Activated CD4-positive, alpha-beta T cell treated with anti-CD3 and anti-CD28 coated beads, Interleukin-2, amount 10 ng/mL, durations not matched to agents 24 days and 14 days (primary cell): ENCODE measurements at regions not wholly inside any gene's neighbourhood (a gene's known extent, or its start where the extent isn't known, plus 50 kb on each side); places are given as distances from the start of the nearest gene placed in this dataset.
"Not testable (repeated sequence)": the region's sequence is repeated elsewhere in the genome, so short reads cannot be mapped to it uniquely, and the experiment has no call there.

Experiments
- DNase-seq: peaks from one replicate; pipeline ENCODE4 v3.0.0; 2022
- H3K27ac Mint-ChIP-seq: one replicate; pipeline ENCODE4 v1.8.0; 2022; ENCODE audit warnings: mild to moderate bottlenecking, mixed read lengths
- H3K27me3 Mint-ChIP-seq: one replicate; pipeline ENCODE4 v1.8.0; 2022; ENCODE audit warnings: mixed read lengths
- H3K36me3 Mint-ChIP-seq: one replicate; pipeline ENCODE4 v1.8.0; 2022; ENCODE audit warnings: low read depth, mild to moderate bottlenecking, mixed read lengths
- H3K4me1 Mint-ChIP-seq: one replicate; pipeline ENCODE4 v1.8.0; 2021; ENCODE audit warnings: mixed read lengths
- H3K4me3 Mint-ChIP-seq: one replicate; pipeline ENCODE4 v1.8.0; 2022; ENCODE audit warnings: mild to moderate bottlenecking, moderate library complexity, mixed read lengths
- H3K9me3 Mint-ChIP-seq: one replicate; pipeline ENCODE4 v1.8.0; 2021; ENCODE audit warnings: mixed read lengths
- intact Hi-C: fragments of 100-400 bp; cut with micrococcal nuclease; formaldehyde crosslinking; loops from one replicate; pipeline ENCODE4 v1.15.1; 2023

DNA sequence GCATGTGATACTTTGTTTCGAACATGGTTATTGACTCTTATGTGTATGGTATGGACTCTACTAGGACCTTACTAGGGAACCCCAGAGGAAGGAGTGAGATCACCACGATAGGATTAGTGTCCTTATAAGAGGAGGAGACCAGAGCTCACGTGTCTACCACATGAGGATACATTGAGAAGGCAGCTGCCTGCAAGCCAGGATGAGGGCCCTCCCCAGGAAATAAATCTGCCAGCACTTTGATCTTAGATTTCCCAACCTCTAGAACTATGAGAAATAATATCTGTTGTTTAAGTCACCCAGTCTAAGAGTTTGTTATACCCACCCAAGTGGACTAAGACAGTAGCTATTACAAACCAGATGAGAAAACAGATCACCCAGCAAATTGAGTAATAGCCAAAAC, 559.3 kb upstream of the USP24 start:
- no peak overlapping the region for H3K27ac Mint-ChIP-seq
- intact Hi-C loops = no loop called here
- no peaks in the 10 kb centered on the region for H3K4me1 Mint-ChIP-seq
- no peaks in the 10 kb centered on the region for H3K9me3 Mint-ChIP-seq
- H3K36me3 Mint-ChIP-seq = no peaks in the 10 kb centered on the region
- no peak overlapping the region for H3K4me3 Mint-ChIP-seq
- H3K27me3 Mint-ChIP-seq = no peaks in the 10 kb centered on the region
- peak; percentile 4 for DNase-seq

DNA sequence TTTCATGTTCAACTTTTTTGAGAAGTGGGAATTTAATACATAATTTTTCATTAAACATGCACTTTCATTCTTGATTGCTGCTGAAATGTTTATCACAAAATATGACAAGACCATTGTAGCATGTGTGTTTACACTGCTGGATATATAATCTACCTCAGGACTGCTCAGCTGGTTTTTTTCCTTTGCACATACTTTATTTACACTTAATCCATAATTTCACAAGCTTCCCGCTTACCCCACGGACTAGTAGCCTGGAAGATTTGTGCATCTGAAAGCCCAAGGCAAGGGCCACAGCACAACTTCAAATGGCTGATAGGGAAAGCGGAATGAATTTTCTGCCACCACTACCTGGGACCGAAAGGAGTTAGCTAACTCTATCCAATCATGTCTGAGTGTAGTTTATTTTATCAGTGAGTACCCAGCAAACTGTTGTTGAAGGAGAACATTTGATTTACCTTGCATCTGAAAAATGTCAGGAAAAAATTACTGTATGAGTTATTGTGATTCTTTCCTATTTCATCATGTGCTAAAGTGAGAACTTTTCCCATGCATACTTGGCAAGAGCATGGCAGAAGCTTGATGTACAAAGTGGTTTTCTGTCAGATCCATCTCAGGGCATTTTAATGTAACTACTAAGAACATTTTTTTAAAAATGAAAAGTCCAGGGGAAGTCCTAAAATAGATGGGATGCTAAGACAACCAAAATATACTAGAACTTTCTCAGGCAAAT, 558.2 kb upstream of the USP24 start:
- intact Hi-C loops = no loop called here

DNA sequence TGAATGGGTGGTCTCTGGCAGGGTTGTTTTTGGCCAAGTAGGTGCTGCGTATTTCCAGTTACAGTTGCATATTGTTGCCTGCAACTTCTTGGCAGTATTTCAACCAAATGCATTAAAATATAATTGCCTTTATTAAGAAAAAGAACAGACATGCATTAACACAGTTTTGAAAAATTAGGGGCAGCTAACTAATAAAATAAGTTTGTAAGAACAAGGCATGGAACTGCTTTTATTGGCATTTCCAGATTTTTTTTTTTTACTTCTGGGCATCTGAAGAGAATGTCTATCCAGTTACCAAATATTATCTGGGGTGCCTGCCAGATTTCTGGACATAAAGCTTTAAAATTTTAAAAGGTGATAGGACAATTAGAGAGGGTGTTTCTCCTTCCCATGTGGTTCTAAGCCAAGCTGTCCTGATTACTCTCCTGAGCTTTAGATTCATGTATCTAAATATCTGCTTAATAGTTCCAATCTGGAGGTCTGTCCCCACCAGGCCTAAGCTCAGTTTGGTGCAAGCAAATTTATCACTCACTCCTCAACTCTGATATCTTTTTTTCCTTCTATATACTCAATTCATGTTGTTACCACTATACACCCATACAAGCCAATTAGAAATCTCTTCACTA, 553.3 kb upstream of the USP24 start:
- no peak for DNase-seq
- H3K27ac Mint-ChIP-seq = no peak overlapping the region
- no peaks in the 10 kb centered on the region for H3K9me3 Mint-ChIP-seq
- H3K4me3 Mint-ChIP-seq = no peak overlapping the region
- no peaks in the 10 kb centered on the region for H3K27me3 Mint-ChIP-seq
- H3K36me3 Mint-ChIP-seq = no peaks in the 10 kb centered on the region
- no peaks in the 10 kb centered on the region for H3K4me1 Mint-ChIP-seq
- intact Hi-C loops = no loop called here

More for the DNA sequence above, 558.2 kb upstream of the USP24 start:
- Mint-ChIP-seq H3K27ac (no peak overlapping the region), H3K4me1 (no peaks in the 10 kb centered on the region), H3K4me3 (no peak overlapping the region), H3K9me3 (no peaks in the 10 kb centered on the region), H3K27me3 (no peaks in the 10 kb centered on the region), H3K36me3 (no peaks in the 10 kb centered on the region)
- DNase-seq = peak; percentile 8

DNA sequence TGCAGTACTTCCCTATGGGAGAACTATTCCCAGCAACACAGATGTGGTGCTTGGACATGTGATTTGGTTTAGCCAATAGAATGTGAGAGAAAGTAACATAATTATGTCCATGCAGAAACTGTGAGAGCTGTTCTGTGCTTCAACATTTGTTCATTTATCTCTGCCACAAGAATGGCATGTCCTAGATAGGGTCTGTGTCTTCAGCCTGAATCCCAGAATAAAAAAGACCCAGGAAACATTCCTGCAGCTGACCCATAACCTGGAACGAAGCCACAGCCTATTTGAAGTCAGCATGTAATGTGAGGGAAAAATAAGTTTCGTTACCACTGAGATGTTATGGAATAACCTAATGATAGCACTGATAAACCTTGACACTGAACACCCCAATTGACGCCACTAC, 552.0 kb upstream of the USP24 start:
- Mint-ChIP-seq H3K4me3 (no peak overlapping the region), H3K4me1 (no peaks in the 10 kb centered on the region), H3K27me3 (no peaks in the 10 kb centered on the region), H3K9me3 (no peaks in the 10 kb centered on the region), H3K27ac (no peak overlapping the region), H3K36me3 (no peaks in the 10 kb centered on the region)
- DNase-seq = peak; percentile 7
- intact Hi-C loops = no loop called here

DNA sequence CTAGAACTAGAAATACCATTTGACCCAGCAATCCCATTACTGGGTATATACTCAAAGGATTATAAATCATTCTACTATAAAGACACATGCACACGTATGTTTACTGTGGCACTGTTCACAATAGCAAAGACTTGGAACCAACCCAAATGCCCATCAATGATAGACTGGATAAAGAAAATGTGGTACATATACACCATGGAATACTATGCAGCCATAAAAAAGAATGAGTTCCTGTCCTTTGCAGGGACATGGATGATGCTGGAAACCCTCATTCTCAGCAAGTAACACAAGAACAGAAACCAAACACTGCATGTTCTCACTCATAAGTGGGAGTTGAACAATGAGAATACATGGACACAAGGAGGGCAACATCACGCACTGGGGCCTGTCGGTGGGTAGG, 550.3 kb upstream of the USP24 start:
- H3K4me3 Mint-ChIP-seq, H3K36me3 Mint-ChIP-seq, H3K27me3 Mint-ChIP-seq, H3K9me3 Mint-ChIP-seq, H3K27ac Mint-ChIP-seq, H3K4me1 Mint-ChIP-seq, intact Hi-C loops: not testable (repeated sequence)
- DNase-seq = peak; percentile 27

DNA sequence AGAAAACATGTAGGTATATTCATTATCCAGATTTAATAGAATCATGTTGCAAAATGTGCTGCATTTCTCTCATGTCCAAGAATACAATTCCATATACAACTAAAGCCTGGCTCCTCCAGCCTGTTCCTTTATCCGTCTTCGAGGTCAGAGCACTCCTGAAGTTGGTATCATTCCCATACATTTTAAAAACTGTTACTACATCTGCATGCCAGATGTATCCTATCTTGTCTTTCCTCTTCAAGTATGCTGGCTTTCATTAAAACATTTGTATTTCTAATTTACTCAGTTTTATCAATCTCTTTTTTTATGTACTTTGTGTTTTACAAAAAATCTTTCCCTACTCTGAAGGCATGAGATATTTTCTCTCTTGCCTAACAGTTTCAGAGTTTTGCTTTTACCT, 536.6 kb upstream of the USP24 start:
- Mint-ChIP-seq H3K36me3 (no peaks in the 10 kb centered on the region), H3K27me3 (no peaks in the 10 kb centered on the region), H3K4me1 (no peaks in the 10 kb centered on the region), H3K27ac (no peak overlapping the region), H3K9me3 (no peaks in the 10 kb centered on the region), H3K4me3 (no peak overlapping the region)
- no peak for DNase-seq
- intact Hi-C loops = no loop called here

DNA sequence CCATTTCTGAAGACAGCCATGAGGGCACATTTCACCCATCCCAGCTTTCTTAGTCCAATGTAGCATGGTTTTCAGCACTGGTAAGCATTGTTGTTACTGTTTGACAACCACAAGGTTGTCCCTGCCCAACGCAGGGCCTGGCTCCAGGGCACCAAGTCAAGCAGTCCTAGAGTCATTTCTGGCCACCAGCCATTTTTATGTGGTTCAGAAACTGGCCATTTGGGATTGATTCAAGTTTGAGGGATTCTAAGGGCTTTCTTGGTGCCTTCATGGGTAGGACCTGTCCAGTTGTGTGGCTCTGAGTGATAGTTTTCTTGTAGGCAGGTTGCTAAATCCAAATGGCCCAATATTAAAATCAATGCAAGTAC, 535.4 kb upstream of the USP24 start:
- intact Hi-C loops = no loop called here
- no peaks in the 10 kb centered on the region for H3K9me3 Mint-ChIP-seq
- no peak overlapping the region for H3K4me3 Mint-ChIP-seq
- no peak overlapping the region for H3K27ac Mint-ChIP-seq
- H3K36me3 Mint-ChIP-seq = no peaks in the 10 kb centered on the region
- no peaks in the 10 kb centered on the region for H3K4me1 Mint-ChIP-seq
- DNase-seq = no peak
- H3K27me3 Mint-ChIP-seq = no peaks in the 10 kb centered on the region

DNA sequence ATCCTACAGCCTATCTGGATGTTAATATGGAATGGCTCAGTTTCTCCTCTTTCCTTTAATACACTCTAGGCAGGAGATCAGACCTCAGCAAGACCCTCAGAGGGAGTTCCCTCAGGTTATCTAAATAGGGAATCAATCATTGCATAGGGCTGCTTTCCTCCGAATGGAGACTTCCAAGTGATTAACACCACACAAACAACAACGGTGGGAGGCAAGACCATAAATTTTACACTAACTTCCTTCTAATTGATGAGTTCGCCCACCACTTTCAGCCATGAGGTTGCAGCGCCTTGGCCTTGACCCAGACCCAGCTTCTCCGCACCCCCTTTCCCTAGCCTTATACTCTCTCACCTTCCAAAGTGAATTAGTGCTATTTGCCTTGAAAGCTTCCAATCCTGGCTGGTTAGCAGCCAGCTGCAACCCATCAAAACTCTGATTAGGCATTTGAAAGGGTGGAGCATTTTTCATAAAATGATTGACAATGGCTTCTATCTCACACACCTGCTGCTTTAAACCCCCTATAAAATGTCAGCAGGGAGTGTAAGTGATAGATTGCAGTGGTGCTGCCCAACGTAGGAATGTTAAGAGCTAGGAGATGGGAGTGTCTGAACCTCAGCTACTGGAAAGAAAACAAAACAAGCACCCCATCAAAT, 534.9 kb upstream of the USP24 start:
- no peak overlapping the region for H3K4me3 Mint-ChIP-seq
- no peak overlapping the region for H3K27ac Mint-ChIP-seq
- no peaks in the 10 kb centered on the region for H3K4me1 Mint-ChIP-seq
- DNase-seq = peak; percentile 17
- H3K36me3 Mint-ChIP-seq = no peaks in the 10 kb centered on the region
- no peaks in the 10 kb centered on the region for H3K27me3 Mint-ChIP-seq
- intact Hi-C loops = no loop called here
- no peaks in the 10 kb centered on the region for H3K9me3 Mint-ChIP-seq

DNA sequence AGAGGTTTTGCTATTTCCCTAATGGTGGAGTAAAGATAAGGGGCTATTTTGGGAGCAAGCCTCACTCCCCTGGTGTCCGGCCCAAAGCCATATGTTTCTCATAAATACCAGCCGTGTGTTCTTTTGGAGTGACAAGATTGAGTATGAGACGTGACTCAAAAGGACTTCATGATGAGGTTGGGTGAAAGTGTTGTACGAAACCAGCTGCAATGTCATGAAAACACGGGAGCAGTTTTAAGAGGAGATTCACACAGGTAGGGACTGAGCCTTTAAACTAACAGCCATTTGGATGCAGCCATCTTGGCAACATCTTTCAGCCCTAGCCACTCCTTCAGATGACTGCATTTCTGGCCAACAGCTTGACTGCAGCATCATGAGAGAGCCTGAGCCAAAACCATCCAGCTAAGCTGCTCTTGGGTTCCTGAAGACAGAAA, 532.3 kb upstream of the USP24 start:
- Mint-ChIP-seq H3K36me3 (no peaks in the 10 kb centered on the region), H3K27me3 (no peaks in the 10 kb centered on the region), H3K4me1 (no peaks in the 10 kb centered on the region), H3K27ac (no peak overlapping the region), H3K4me3 (no peak overlapping the region), H3K9me3 (no peaks in the 10 kb centered on the region)
- peak; percentile 9 for DNase-seq
- intact Hi-C loops = no loop called here

DNA sequence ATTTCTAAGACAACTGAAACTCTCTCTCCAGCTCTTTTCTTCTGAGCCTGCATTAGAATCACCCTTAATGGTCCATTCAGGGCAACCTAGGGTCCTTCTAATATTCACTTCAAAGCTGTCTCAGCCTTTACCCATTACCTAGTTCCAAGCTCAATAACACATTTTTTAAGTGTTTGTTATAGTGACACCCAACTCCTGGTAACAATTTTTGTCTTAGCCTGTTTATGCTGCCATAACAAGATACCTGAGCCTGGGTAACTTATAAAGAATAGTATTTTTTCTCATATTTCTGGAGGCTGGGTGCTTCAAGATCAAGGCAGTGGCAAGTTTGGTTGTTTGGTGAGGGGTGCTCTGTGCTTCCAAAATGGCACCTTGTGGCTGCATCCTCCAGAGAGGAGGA, 531.5 kb upstream of the USP24 start:
- Mint-ChIP-seq H3K36me3 (no peaks in the 10 kb centered on the region), H3K4me3 (no peak overlapping the region), H3K9me3 (no peaks in the 10 kb centered on the region), H3K4me1 (no peaks in the 10 kb centered on the region), H3K27ac (no peak overlapping the region), H3K27me3 (no peaks in the 10 kb centered on the region)
- DNase-seq = peak; percentile 1
- intact Hi-C loops = no loop called here

DNA sequence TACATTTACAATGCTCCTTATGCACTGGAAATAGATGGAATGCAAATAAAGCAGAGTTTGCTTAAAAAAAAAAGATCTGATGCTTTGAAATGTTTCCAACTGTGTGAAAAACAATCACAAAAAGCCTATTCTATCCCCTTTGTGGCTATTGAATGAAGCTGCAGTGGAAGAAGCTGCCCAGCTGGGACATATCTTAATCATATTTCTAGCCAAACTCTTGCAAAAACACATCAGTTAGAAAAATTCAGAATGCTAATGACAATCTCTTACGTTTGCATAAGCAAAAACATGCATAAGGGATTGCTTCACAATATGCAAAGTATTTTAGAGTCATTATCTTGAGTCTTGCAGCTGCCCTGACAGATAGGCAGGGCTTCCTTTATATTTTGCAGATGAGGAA, 526.4 kb upstream of the USP24 start:
- H3K27ac Mint-ChIP-seq = no peak overlapping the region
- intact Hi-C loops = no loop called here
- H3K36me3 Mint-ChIP-seq = no peaks in the 10 kb centered on the region
- no peaks in the 10 kb centered on the region for H3K27me3 Mint-ChIP-seq
- no peaks in the 10 kb centered on the region for H3K9me3 Mint-ChIP-seq
- H3K4me3 Mint-ChIP-seq = no peak overlapping the region
- H3K4me1 Mint-ChIP-seq = no peaks in the 10 kb centered on the region
- peak; percentile 2 for DNase-seq

DNA sequence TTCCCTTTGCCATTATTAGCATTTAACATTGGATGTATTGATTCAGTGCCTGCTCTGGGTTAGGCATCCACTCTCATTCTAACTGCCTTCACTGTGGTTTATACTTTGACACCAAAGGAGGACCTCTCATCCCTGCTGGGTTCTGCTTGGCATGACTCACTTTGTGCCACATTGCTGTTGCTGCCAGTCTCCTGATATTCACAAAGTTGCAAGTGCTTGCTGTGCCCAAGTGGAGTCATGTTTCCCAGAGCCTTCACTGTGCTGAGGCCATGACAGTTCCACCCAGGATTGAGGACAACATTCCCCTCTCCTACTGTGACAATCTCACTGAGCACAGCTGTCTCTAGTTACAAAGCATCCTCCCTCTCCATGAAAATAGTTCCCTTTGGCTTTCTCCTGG, 519.9 kb upstream of the USP24 start:
- no peaks in the 10 kb centered on the region for H3K36me3 Mint-ChIP-seq
- intact Hi-C loops = no loop called here
- no peak for DNase-seq
- H3K4me3 Mint-ChIP-seq = no peak overlapping the region
- no peak overlapping the region for H3K27ac Mint-ChIP-seq
- H3K27me3 Mint-ChIP-seq = no peaks in the 10 kb centered on the region
- no peaks in the 10 kb centered on the region for H3K4me1 Mint-ChIP-seq
- no peaks in the 10 kb centered on the region for H3K9me3 Mint-ChIP-seq

DNA sequence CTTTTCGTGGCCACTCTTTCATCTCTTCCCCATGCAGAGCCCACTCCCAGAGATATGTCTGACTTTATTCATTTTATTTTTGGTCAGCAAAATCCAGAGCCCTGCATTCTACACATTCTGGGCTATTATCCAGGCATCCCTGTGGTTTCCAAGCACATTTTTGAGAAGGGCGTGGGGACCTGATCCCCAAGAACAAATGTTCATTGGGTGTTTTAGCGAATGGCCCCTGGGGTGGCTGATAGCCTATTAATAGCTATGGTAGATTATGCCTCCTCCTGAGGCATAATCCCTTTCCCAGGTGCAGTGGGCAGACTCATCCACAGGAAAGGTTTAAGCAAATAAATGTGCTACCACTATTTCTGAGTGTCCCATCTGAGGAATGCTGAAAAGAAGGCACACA, 511.8 kb upstream of the USP24 start:
- H3K4me3 Mint-ChIP-seq = no peak overlapping the region
- intact Hi-C loops = no loop called here
- H3K27ac Mint-ChIP-seq = no peak overlapping the region
- no peaks in the 10 kb centered on the region for H3K27me3 Mint-ChIP-seq
- DNase-seq = no peak
- no peaks in the 10 kb centered on the region for H3K36me3 Mint-ChIP-seq
- no peaks in the 10 kb centered on the region for H3K4me1 Mint-ChIP-seq
- H3K9me3 Mint-ChIP-seq = no peaks in the 10 kb centered on the region

DNA sequence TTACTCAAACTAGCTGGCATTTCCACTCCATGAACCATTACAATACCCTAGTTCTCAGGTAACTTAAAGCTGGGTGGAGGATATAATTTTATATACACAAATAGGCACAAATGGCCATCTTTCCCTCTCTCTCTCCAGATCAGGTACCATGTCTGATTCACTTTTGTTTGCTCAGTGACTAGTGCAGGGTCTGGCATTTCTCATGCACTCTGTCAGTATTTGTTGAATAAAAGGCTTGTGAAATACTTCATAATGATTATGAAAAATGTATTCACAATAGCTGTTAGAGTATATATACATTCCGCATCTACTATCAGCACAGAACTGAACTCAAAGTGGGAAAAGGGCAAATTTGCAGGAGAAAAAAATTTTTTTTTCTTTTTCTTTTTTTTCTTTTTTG, 510.2 kb upstream of the USP24 start:
- H3K4me3 Mint-ChIP-seq = no peak overlapping the region
- H3K4me1 Mint-ChIP-seq = no peaks in the 10 kb centered on the region
- no peak for DNase-seq
- H3K27ac Mint-ChIP-seq = no peak overlapping the region
- H3K9me3 Mint-ChIP-seq = no peaks in the 10 kb centered on the region
- no peaks in the 10 kb centered on the region for H3K36me3 Mint-ChIP-seq
- H3K27me3 Mint-ChIP-seq = no peaks in the 10 kb centered on the region
- intact Hi-C loops = no loop called here
